IMR-90 (cell line): ENCODE measurements at regions not wholly inside any gene's neighbourhood (a gene's known extent, or its start where the extent isn't known, plus 50 kb on each side); places are given as distances from the start of the nearest gene placed in this dataset.

Experiments
- ATAC-seq: fragments of 200-7000 bp; cut with Tn5 transposase; 2 replicates; pipeline ENCODE4 v1.9.1; 2020; ENCODE audit warnings: low read depth, mild to moderate bottlenecking, moderate library complexity
- BruUV-seq: library from RNA; stranded (reverse); fragments of 400-500 nt; replicated peaks from 2 replicates; lab custom pipeline; 2021; lab: Mats Ljungman, UMichigan
- CTCF ChIA-PET: fragments of 300-600 bp; formaldehyde crosslinking; extraction: SDS; loops from one replicate; lab custom pipeline; 2021; ENCODE audit warnings: antibody characterized with exemption; lab: Yijun Ruan, JAX
- POLR2A ChIA-PET: fragments of 300-600 bp; sonication (Branson Sonifier 250); formaldehyde crosslinking; loops from one replicate; lab custom pipeline; 2022; ENCODE audit warnings: antibody characterized with exemption; ENCODE audit not compliant: unreplicated experiment; lab: Charles Lee
- DNase-seq: peaks from one replicate; pipeline ENCODE4 v3.0.0; 2013
- H2AFZ ChIP-seq: replicated peaks from 2 replicates; pipeline ENCODE3; 2013; ENCODE audit warnings: low read length, mild to moderate bottlenecking; ENCODE audit not compliant: poor library complexity
- H2AK5ac ChIP-seq: 2 replicates; pipeline ENCODE4 v1.6.1; 2013; ENCODE audit warnings: low read depth, low read length, inconsistent platforms
- H2AK9ac ChIP-seq: replicated peaks from 2 replicates; pipeline ENCODE3; 2013; ENCODE audit warnings: mild to moderate bottlenecking, low read depth, low read length, moderate library complexity; ENCODE audit not compliant: poor library complexity
- H2BK120ac ChIP-seq: 2 replicates; pipeline ENCODE4 v1.6.1; 2013; ENCODE audit warnings: low read depth, low read length, inconsistent platforms
- H2BK15ac ChIP-seq: 3 replicates; pipeline ENCODE4 v1.6.1; 2013; ENCODE audit warnings: low read depth, low read length, inconsistent platforms
- H2BK20ac ChIP-seq: 2 replicates; pipeline ENCODE4 v1.6.1; 2013; ENCODE audit warnings: low read depth, mild to moderate bottlenecking, inconsistent platforms, low read length, moderate library complexity
- H2BK5ac ChIP-seq: 2 replicates; pipeline ENCODE4 v1.6.1; 2013; ENCODE audit warnings: mild to moderate bottlenecking, low read depth, low read length, inconsistent platforms; ENCODE audit not compliant: poor library complexity, severe bottlenecking
- H3K14ac ChIP-seq: replicated peaks from 2 replicates; pipeline ENCODE4 v1.6.1; 2013; ENCODE audit warnings: low read depth, low read length, inconsistent platforms
- H3K18ac ChIP-seq: 2 replicates; pipeline ENCODE4 v1.6.1; 2013; ENCODE audit warnings: low read depth, low read length, control low read depth
- H3K23ac ChIP-seq: 2 replicates; pipeline ENCODE4 v1.6.1; 2013; ENCODE audit warnings: low read depth, low read length, inconsistent platforms
- H3K27ac ChIP-seq: 2 replicates; pipeline ENCODE4 v1.5.1; 2013; ENCODE audit warnings: mild to moderate bottlenecking, control low read depth, low read length; ENCODE audit not compliant: insufficient read depth
- H3K27me3 ChIP-seq: 2 replicates; pipeline ENCODE4 v1.6.1; 2013; ENCODE audit warnings: low read length; ENCODE audit not compliant: control insufficient read depth, insufficient read depth
- H3K36me3 ChIP-seq: 2 replicates; pipeline ENCODE4 v1.6.1; 2013; ENCODE audit warnings: low read length, mixed read lengths; ENCODE audit not compliant: control insufficient read depth, insufficient read depth
- H3K4ac ChIP-seq: 2 replicates; pipeline ENCODE4 v1.6.1; 2013; ENCODE audit warnings: low read depth, low read length, inconsistent platforms
- H3K4me1 ChIP-seq: 2 replicates; pipeline ENCODE4 v1.6.1; 2013; ENCODE audit warnings: low read length, mixed read lengths; ENCODE audit not compliant: control insufficient read depth, insufficient read depth
- H3K4me2 ChIP-seq: 2 replicates; pipeline ENCODE4 v1.6.1; 2013; ENCODE audit warnings: low read depth, mild to moderate bottlenecking, control low read depth, low read length, moderate library complexity
- H3K4me3 ChIP-seq: 2 replicates; pipeline ENCODE4 v1.5.1; 2013; ENCODE audit warnings: low read depth, mild to moderate bottlenecking, control low read depth, low read length, moderate library complexity; ENCODE audit not compliant: insufficient read depth
- H3K56ac ChIP-seq: 2 replicates; pipeline ENCODE4 v1.6.1; 2013; ENCODE audit warnings: low read length, inconsistent platforms; ENCODE audit not compliant: insufficient read depth; ENCODE audit errors: extremely low read depth
- H3K79me1 ChIP-seq, 2 experiments: 2 replicates each; pipeline ENCODE4 v1.6.1; 2013; ENCODE audit warnings: low read length in 2 of 2, inconsistent platforms in 1 of 2, low read depth in 1 of 2
- H3K9ac ChIP-seq: 2 replicates; pipeline ENCODE4 v1.6.1; 2013; ENCODE audit warnings: low read depth, low read length, control low read depth
- H3K9me1 ChIP-seq: 2 replicates; pipeline ENCODE4 v1.6.1; 2013; ENCODE audit warnings: low read length, inconsistent platforms; ENCODE audit not compliant: insufficient read depth
- H3K9me3 ChIP-seq: 2 replicates; pipeline ENCODE4 v1.6.1; 2013; ENCODE audit warnings: low read length; ENCODE audit not compliant: control insufficient read depth, insufficient read depth
- H4K20me1 ChIP-seq: 2 replicates; pipeline ENCODE4 v1.6.1; 2013; ENCODE audit warnings: low read length, inconsistent platforms; ENCODE audit not compliant: insufficient read depth
- H4K5ac ChIP-seq: 2 replicates; pipeline ENCODE4 v1.6.1; 2013; ENCODE audit warnings: mild to moderate bottlenecking, low read depth, low read length, control low read depth
- H4K8ac ChIP-seq, 2 experiments: 2 replicates each; pipeline ENCODE4 v1.6.1; 2013; ENCODE audit warnings: low read depth in 2 of 2, low read length in 2 of 2, control low read depth in 1 of 2, inconsistent platforms in 1 of 2
- H4K91ac ChIP-seq: 2 replicates; pipeline ENCODE4 v1.6.1; 2013; ENCODE audit warnings: low read depth, low read length, inconsistent platforms; ENCODE audit not compliant: insufficient read depth
- BHLHE40 ChIP-seq: fragments of 150-350 bp; IDR thresholded peaks from 2 replicates; pipeline ENCODE4 v1.6.1; 2016; ENCODE audit warnings: mild to moderate bottlenecking, low read depth, low read length
- CEBPB ChIP-seq: IDR thresholded peaks from 2 replicates; pipeline ENCODE4 v1.6.1; 2012; ENCODE audit warnings: low read depth, low read length, improper control_type of control experiment
- CHD1 ChIP-seq: IDR thresholded peaks from 2 replicates; pipeline ENCODE4 v1.6.1; 2012; ENCODE audit warnings: low read depth, low read length, improper control_type of control experiment
- CTCF ChIP-seq: conservative IDR thresholded peaks from 2 replicates; pipeline ENCODE4 v1.5.1; 2012; ENCODE audit warnings: mild to moderate bottlenecking, low read depth, low read length, improper control_type of control experiment
- ELK1 ChIP-seq: fragments of 150-350 bp; IDR thresholded peaks from 2 replicates; pipeline ENCODE4 v1.6.1; 2016; ENCODE audit warnings: low read depth, mild to moderate bottlenecking, low read length, moderate library complexity, borderline replicate concordance
- FOS ChIP-seq: fragments of 150-350 bp; IDR thresholded peaks from 2 replicates; pipeline ENCODE4 v1.6.1; 2016; ENCODE audit warnings: low read depth, low read length
- MAFK ChIP-seq: IDR thresholded peaks from 2 replicates; pipeline ENCODE4 v1.6.1; 2012; ENCODE audit warnings: low read depth, low read length, improper control_type of control experiment
- MAZ ChIP-seq: IDR thresholded peaks from 2 replicates; pipeline ENCODE4 v1.6.1; 2012; ENCODE audit warnings: low read depth, mild to moderate bottlenecking, low read length, improper control_type of control experiment, moderate library complexity, borderline replicate concordance
- MXI1 ChIP-seq: IDR thresholded peaks from 2 replicates; pipeline ENCODE4 v1.6.1; 2012; ENCODE audit warnings: low read depth, mild to moderate bottlenecking, low read length, moderate library complexity, borderline replicate concordance
- NFE2L2 ChIP-seq: fragments of 150-350 bp; IDR thresholded peaks from 2 replicates; pipeline ENCODE4 v1.6.1; 2016; ENCODE audit warnings: low read depth, mild to moderate bottlenecking, low read length
- POLR2A ChIP-seq: IDR thresholded peaks from 2 replicates; pipeline ENCODE4 v1.6.1; 2012; ENCODE audit warnings: mild to moderate bottlenecking, low read depth, low read length
- RAD21 ChIP-seq: IDR thresholded peaks from 2 replicates; pipeline ENCODE4 v1.6.1; 2012; ENCODE audit warnings: low read length, improper control_type of control experiment
- RCOR1 ChIP-seq: IDR thresholded peaks from 2 replicates; pipeline ENCODE4 v1.6.1; 2012; ENCODE audit warnings: mild to moderate bottlenecking, low read length, improper control_type of control experiment; ENCODE audit not compliant: insufficient replicate concordance
- RFX5 ChIP-seq: IDR thresholded peaks from 2 replicates; pipeline ENCODE4 v1.8.0; 2012; ENCODE audit warnings: low read depth, mild to moderate bottlenecking, low read length, moderate library complexity
- SMC3 ChIP-seq: fragments of 150-350 bp; IDR thresholded peaks from 2 replicates; pipeline ENCODE4 v1.6.1; 2016; ENCODE audit warnings: low read depth, mild to moderate bottlenecking, antibody characterized with exemption, low read length, moderate library complexity
- USF2 ChIP-seq: fragments of 150-350 bp; IDR thresholded peaks from 2 replicates; pipeline ENCODE4 v1.6.1; 2017; ENCODE audit warnings: mild to moderate bottlenecking, antibody characterized with exemption, low read length, low read depth
- WGBS, 2 experiments: methylation state at CpG; one replicate each; pipeline versions ENCODE4 v1.1.5 to v1.1.7; 2013; ENCODE audit warnings: missing lambda C conversion rate in 2 of 2; ENCODE audit not compliant: insufficient read length in 1 of 2; ENCODE audit errors: extremely low coverage in 2 of 2; 5-methylcytosine and 5-hydroxymethylcytosine counted together
- dilution Hi-C: fragments of 300-500 bp; cut with HindIII; formaldehyde crosslinking; loops from one replicate; pipeline ENCODE4 v1.14.3; 2018; ENCODE audit warnings: low sequenced_read_pairs; ENCODE audit not compliant: unreplicated experiment
- in situ Hi-C: fragments of 300-500 bp; cut with MboI; formaldehyde crosslinking; loops from 3 replicates; pipeline ENCODE4 v1.14.3; 2019; ENCODE audit warnings: low sequenced_read_pairs, inconsistent platforms, mixed read lengths
- intact Hi-C: fragments of 100-400 bp; cut with micrococcal nuclease; formaldehyde crosslinking; loops from 2 replicates; pipeline ENCODE4 v1.10.0; 2022

DNA sequence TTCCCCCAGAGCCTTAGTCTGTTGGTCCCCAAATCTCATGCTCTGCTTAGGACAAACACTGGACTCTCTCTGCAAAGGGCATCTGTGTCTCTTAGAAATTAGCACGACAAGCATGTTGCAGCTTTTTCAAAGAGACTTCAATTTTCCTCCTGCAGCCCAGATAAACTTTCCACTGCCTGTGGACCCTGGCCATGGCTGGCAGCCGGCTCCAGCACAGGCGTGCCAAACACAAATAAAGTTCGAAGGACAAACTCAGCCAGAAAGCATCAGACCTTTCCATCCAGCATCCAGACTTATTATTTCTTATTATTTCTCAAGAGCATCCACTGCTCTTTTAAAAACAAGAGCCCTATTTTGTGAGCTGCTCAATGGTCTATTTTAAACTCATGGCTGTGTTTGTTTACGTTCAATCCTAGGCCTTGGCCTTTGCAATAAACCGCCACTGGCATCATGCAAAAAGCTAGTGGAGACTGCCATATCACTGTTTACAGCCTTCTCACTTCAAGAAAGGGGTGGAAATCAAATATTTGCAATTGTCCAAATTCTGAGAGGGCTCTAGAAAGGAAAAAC, 300.8 kb downstream of the BCL11A start:
- Histone ChIP-seq H3K79me1 (no peaks in the 10 kb centered on the region), H3K36me3 (no peaks in the 10 kb centered on the region), H2BK20ac (no peak overlapping the region), H3K9me3 (no peaks in the 10 kb centered on the region), H3K4me3 (no peak overlapping the region), H3K9ac (no peak overlapping the region), H2BK120ac (no peak overlapping the region), H2AK9ac (no peak overlapping the region), H3K18ac (no peak overlapping the region), H3K4me2 (no peak overlapping the region), H2AK5ac (no peak overlapping the region), H2BK5ac (no peak overlapping the region), H3K4ac (no peak overlapping the region), H2BK15ac (no peak overlapping the region), H3K9me1 (no peaks in the 10 kb centered on the region), H3K23ac (no peak overlapping the region), H4K8ac (no peak overlapping the region), H4K5ac (no peak overlapping the region), H3K27ac (no peak overlapping the region), H2AFZ (no peak overlapping the region), H4K91ac (no peak overlapping the region), H3K4me1 (no peaks in the 10 kb centered on the region), H3K14ac (no peak overlapping the region), H3K27me3 (no peaks in the 10 kb centered on the region), H3K56ac (no peak overlapping the region), H4K20me1 (no peaks in the 10 kb centered on the region)
- BruUV-seq: no TSS peak
- ATAC-seq (no peak), DNase-seq (no peak)
- WGBS, 2 experiments: 0% methylated on average over 2 of the region's 6 CpGs; no CpG with 5 or more reads in 1 of the 2 experiments
- in situ Hi-C loops: no loop called here
- ChIA-PET POLR2A (no interaction called here), CTCF (no interaction called here)
- dilution Hi-C loops: no loop called here
- TF ChIP-seq ELK1 (no peak), CTCF (no peak), CEBPB (no peak), RAD21 (no peak), NFE2L2 (no peak), CHD1 (no peak), SMC3 (no peak), USF2 (no peak), RFX5 (no peak), RCOR1 (no peak), MAZ (no peak), MAFK (no peak), MXI1 (no peak), FOS (no peak), BHLHE40 (no peak), POLR2A (no peak)
- intact Hi-C loops: no loop called here
